Uterus (tissue), 2 donors: ENCODE measurements at regions not wholly inside any gene's neighbourhood (a gene's known extent, or its start where the extent isn't known, plus 50 kb on each side); places are given as distances from the start of the nearest gene placed in this dataset.

Experiments used
- POLR2A ChIP-seq, 2 donors: fragments of 450-650 bp; IDR thresholded peaks; one replicate each; pipeline ENCODE4 v1.6.1; 2016; ENCODE audit warnings: antibody characterized with exemption in 2 of 2, mild to moderate bottlenecking in 1 of 2, moderate library complexity in 1 of 2
- TF ChIP-seq, protein P1 (sequence below), 4 experiments: fragments of 200-600 bp in 2 of 4; fragments of 450-650 bp in 2 of 4; sonication (generic) in 2 of 4; IDR thresholded peaks; one replicate each; pipeline ENCODE4 v1.5.1; 2016 to 2019; ENCODE audit warnings: antibody characterized with exemption in 4 of 4, mild to moderate bottlenecking in 2 of 4, moderate library complexity in 1 of 4

DNA sequence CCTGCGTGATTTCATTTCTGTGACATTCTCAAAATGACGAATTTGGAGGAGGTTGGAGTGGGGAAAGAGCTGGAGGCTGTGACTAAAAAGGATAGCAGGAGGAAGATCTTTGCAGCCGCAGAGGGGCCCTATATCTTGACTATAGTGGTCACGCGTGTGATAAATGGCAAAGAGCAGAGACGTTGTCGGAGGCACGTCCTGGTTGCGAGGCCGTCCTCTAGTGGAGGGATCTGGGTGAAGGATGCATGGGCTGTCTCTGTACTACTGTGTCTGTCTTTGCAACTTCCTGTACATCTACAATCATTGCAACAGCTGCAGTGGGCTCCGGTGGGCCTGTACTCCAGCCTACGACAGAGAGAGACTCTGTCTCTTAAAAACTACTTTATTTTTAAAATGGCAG is 76.6 kb downstream of the YTHDF1 start:
- TF ChIP-seq, protein P1, sequence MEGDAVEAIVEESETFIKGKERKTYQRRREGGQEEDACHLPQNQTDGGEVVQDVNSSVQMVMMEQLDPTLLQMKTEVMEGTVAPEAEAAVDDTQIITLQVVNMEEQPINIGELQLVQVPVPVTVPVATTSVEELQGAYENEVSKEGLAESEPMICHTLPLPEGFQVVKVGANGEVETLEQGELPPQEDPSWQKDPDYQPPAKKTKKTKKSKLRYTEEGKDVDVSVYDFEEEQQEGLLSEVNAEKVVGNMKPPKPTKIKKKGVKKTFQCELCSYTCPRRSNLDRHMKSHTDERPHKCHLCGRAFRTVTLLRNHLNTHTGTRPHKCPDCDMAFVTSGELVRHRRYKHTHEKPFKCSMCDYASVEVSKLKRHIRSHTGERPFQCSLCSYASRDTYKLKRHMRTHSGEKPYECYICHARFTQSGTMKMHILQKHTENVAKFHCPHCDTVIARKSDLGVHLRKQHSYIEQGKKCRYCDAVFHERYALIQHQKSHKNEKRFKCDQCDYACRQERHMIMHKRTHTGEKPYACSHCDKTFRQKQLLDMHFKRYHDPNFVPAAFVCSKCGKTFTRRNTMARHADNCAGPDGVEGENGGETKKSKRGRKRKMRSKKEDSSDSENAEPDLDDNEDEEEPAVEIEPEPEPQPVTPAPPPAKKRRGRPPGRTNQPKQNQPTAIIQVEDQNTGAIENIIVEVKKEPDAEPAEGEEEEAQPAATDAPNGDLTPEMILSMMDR (IDR thresholded peaks at IDR 0.05), result no peak
- TF ChIP-seq POLR2A (IDR thresholded peaks at IDR 0.05), result no peak
